OCI-LY7 (cell line): ENCODE measurements at regions not wholly inside any gene's neighbourhood (a gene's known extent, or its start where the extent isn't known, plus 50 kb on each side); places are given as distances from the start of the nearest gene placed in this dataset.

Experiments used
- BruUV-seq: library from RNA; stranded (reverse); fragments of 400-500 nt; replicated peaks from 2 replicates; lab custom pipeline; 2021; lab: Mats Ljungman, UMichigan
- CTCF ChIA-PET: fragments of 300-600 bp; sonication (Branson Sonifier 250); formaldehyde crosslinking; loops from one replicate; lab custom pipeline; 2022; ENCODE audit warnings: antibody characterized with exemption; ENCODE audit not compliant: unreplicated experiment; lab: Charles Lee
- POLR2A ChIA-PET: fragments of 300-600 bp; sonication (Branson Sonifier 250); formaldehyde crosslinking; loops from one replicate; lab custom pipeline; 2022; ENCODE audit warnings: antibody characterized with exemption; lab: Charles Lee
- DNase-seq: peaks from one replicate; pipeline ENCODE4 v3.0.0-alpha.2; 2015; ENCODE audit warnings: low spot score
- H2AFZ ChIP-seq: fragments of 200-600 bp; sonication (generic), shearing (Covaris generic); 2 replicates; pipeline ENCODE4 v1.6.1; 2014; ENCODE audit warnings: mild to moderate bottlenecking, antibody characterized with exemption, low read length, moderate library complexity
- H3K27ac ChIP-seq: fragments of 200-600 bp; sonication (generic); 2 replicates; pipeline ENCODE4 v1.5.1; 2014; ENCODE audit warnings: mixed run types, low read depth, mild to moderate bottlenecking, moderate library complexity, low read length, inconsistent platforms; ENCODE audit not compliant: poor library complexity, severe bottlenecking
- H3K36me3 ChIP-seq: fragments of 200-600 bp; sonication (generic); 2 replicates; pipeline ENCODE4 v1.6.1; 2014; ENCODE audit warnings: mild to moderate bottlenecking, antibody characterized with exemption, low read length, moderate library complexity, mixed read lengths; ENCODE audit not compliant: insufficient read depth
- H3K4me1 ChIP-seq: fragments of 200-600 bp; sonication (generic); 2 replicates; pipeline ENCODE4 v1.5.1; 2014; ENCODE audit warnings: mild to moderate bottlenecking, low read length; ENCODE audit not compliant: insufficient read depth, poor library complexity, severe bottlenecking
- H3K4me2 ChIP-seq: fragments of 200-600 bp; sonication (generic); 2 replicates; pipeline ENCODE4 v1.6.1; 2014; ENCODE audit warnings: mild to moderate bottlenecking, low read length
- H3K4me3 ChIP-seq: fragments of 200-600 bp; sonication (generic); 2 replicates; pipeline ENCODE4 v1.5.1; 2014; ENCODE audit warnings: mild to moderate bottlenecking, low read depth, low read length; ENCODE audit not compliant: poor library complexity, severe bottlenecking
- H3K79me2 ChIP-seq: fragments of 200-600 bp; sonication (generic); 2 replicates; pipeline ENCODE4 v1.6.1; 2016; ENCODE audit warnings: low read depth, mild to moderate bottlenecking, low read length, moderate library complexity, mixed read lengths; ENCODE audit not compliant: insufficient read depth
- H3K9me2 ChIP-seq: fragments of 200-600 bp; sonication (generic); 2 replicates; pipeline ENCODE4 v1.6.1; 2016; ENCODE audit warnings: mild to moderate bottlenecking, low read length, mixed read lengths; ENCODE audit not compliant: insufficient read depth
- H3K9me3 ChIP-seq: fragments of 200-600 bp; sonication (generic); 2 replicates; pipeline ENCODE4 v1.6.1; 2014; ENCODE audit warnings: mild to moderate bottlenecking, mixed run types, low read length, mixed read lengths
- H4K20me1 ChIP-seq: fragments of 200-600 bp; sonication (generic); 2 replicates; pipeline ENCODE4 v1.6.1; 2014; ENCODE audit warnings: mild to moderate bottlenecking, antibody characterized with exemption, low read length, moderate library complexity, mixed read lengths; ENCODE audit not compliant: insufficient read depth
- CTCF ChIP-seq: fragments of 200-600 bp; sonication (generic); conservative IDR thresholded peaks from 2 replicates; pipeline ENCODE4 v1.5.1; 2014; ENCODE audit warnings: mild to moderate bottlenecking, antibody characterized with exemption, low read length, moderate library complexity, mixed read lengths
- EZH2phosphoT487 ChIP-seq: fragments of 200-600 bp; sonication (generic); IDR thresholded peaks from 2 replicates; pipeline ENCODE4 v1.6.1; 2018; ENCODE audit warnings: low read depth, borderline replicate concordance, mild to moderate bottlenecking, mixed run types, antibody characterized with exemption, low read length, moderate library complexity, mixed read lengths
- intact Hi-C: fragments of 100-400 bp; cut with micrococcal nuclease; formaldehyde crosslinking; loops from one replicate; pipeline ENCODE4 v1.10.0; 2022; ENCODE audit not compliant: unreplicated experiment

- Histone ChIP-seq H3K79me2 (no peaks in the 10 kb centered on the region), H3K9me3 (0 out of 2 replicates have a peak, but pooled peaks cover 6% of the 10 kb centered on the region), H4K20me1 (no peaks in the 10 kb centered on the region), H3K9me2 (no peaks in the 10 kb centered on the region), H3K36me3 (no peaks in the 10 kb centered on the region), H3K27ac (no peak overlapping the region), H3K4me1 (no peaks in the 10 kb centered on the region), H3K4me2 (no peak overlapping the region), H2AFZ (no peak overlapping the region), H3K4me3 (no peak overlapping the region)
- ChIA-PET POLR2A (no interaction called here), CTCF (no interaction called here)
- DNase-seq: no peak
- BruUV-seq: no TSS peak
- intact Hi-C loops: no loop called here
- TF ChIP-seq CTCF (no peak), EZH2phosphoT487 (no peak)
Observed at GRCh38 chr11:24043842-24044241, 453.0 kb upstream of the LUZP2 start.

DNA sequence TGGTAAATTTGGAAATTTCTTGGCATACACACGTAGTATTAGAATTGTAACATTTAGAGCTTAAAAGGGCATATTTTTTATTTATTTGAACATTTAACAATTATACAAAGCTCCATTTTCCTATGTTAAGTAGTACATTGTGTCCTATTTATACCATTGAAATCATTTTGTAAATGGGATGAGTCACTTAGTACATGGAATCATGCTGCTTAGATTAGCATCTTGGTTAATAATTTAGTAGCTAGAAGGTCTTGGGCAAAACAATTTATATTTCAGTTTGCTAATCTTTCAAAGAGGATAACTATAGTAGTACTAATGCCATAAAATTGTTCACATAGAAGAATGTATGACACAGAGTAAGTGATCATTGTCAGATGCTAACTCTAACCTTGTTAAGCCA, 450.1 kb upstream of the LUZP2 start:
- POLR2A ChIA-PET: interaction anchor here (0.9 kb wide), 1 partner anchor 10 kb away, joined by 3 read pairs; no protein-coding TSS in a partner anchor

GRCh38 chr11:24056051-24056450, 440.8 kb upstream of the LUZP2 start:
- no peaks in the 10 kb centered on the region for H3K36me3 ChIP-seq
- no peak overlapping the region for H3K4me3 ChIP-seq
- no peak for TF ChIP-seq EZH2phosphoT487
- TF ChIP-seq CTCF: no peak
- H3K27ac ChIP-seq: no peak overlapping the region
- no peak overlapping the region for H2AFZ ChIP-seq
- no peaks in the 10 kb centered on the region for H3K4me1 ChIP-seq
- ChIA-PET POLR2A (no interaction called here), CTCF (no interaction called here)
- no peaks in the 10 kb centered on the region for H3K9me2 ChIP-seq
- no peaks in the 10 kb centered on the region for H4K20me1 ChIP-seq
- intact Hi-C loops: no loop called here
- no peaks in the 10 kb centered on the region for H3K79me2 ChIP-seq
- no peaks in the 10 kb centered on the region for H3K9me3 ChIP-seq
- BruUV-seq: no TSS peak
- no peak for DNase-seq
- H3K4me2 ChIP-seq: no peak overlapping the region

More for the DNA sequence above, 450.1 kb upstream of the LUZP2 start:
- TF ChIP-seq EZH2phosphoT487 (no peak), CTCF (no peak)
- no peak overlapping the region for H3K4me2 ChIP-seq
- no peaks in the 10 kb centered on the region for H3K79me2 ChIP-seq
- H2AFZ ChIP-seq: no peak overlapping the region
- H3K4me1 ChIP-seq: no peaks in the 10 kb centered on the region
- DNase-seq: no peak
- H3K27ac ChIP-seq: no peak overlapping the region
- intact Hi-C loops: no loop called here
- 0 out of 2 replicates have a peak, but pooled peaks cover 6% of the 10 kb centered on the region for H3K9me3 ChIP-seq
- H4K20me1 ChIP-seq: no peaks in the 10 kb centered on the region
- no peaks in the 10 kb centered on the region for H3K36me3 ChIP-seq
- no peaks in the 10 kb centered on the region for H3K9me2 ChIP-seq
- CTCF ChIA-PET: no interaction called here
- BruUV-seq: no TSS peak
- no peak overlapping the region for H3K4me3 ChIP-seq
